Upper lobe of left lung (tissue), 6 donors: ENCODE measurements at regions not wholly inside any gene's neighbourhood (a gene's known extent, or its start where the extent isn't known, plus 50 kb on each side); places are given as distances from the start of the nearest gene placed in this dataset.

Experiments used
- ATAC-seq, 2 donors: fragments of 200-7000 bp; cut with Tn5 transposase; one replicate each; pipeline ENCODE4 v1.9.1; 2022; ENCODE audit warnings: mild to moderate bottlenecking in 2 of 2, moderate library complexity in 2 of 2; ENCODE audit not compliant: low FRiP score in 2 of 2
- DNase-seq, 2 donors: peaks; one replicate each; pipeline ENCODE4 v3.0.0-alpha.2; 2019 to 2020
- H3K27ac ChIP-seq, 4 donors: fragments of 200-600 bp; sonication (generic); one replicate each; pipeline ENCODE4 v1.5.1; 2016 to 2019
- H3K27me3 ChIP-seq, 4 donors: fragments of 200-600 bp; sonication (generic); one replicate each; pipeline ENCODE4 v1.5.1; 2017 to 2019
- H3K36me3 ChIP-seq, 4 donors: fragments of 200-600 bp; sonication (generic); one replicate each; pipeline ENCODE4 v1.5.1; 2016 to 2019
- H3K4me1 ChIP-seq, 4 donors: fragments of 200-600 bp; sonication (generic); one replicate each; pipeline ENCODE4 v1.5.1; 2018 to 2019
- H3K4me3 ChIP-seq, 4 donors: fragments of 200-600 bp; sonication (generic); one replicate each; pipeline ENCODE4 v1.5.1; 2017 to 2019; ENCODE audit warnings: mild to moderate bottlenecking in 2 of 4, moderate library complexity in 1 of 4
- H3K9me3 ChIP-seq, 4 donors: fragments of 200-600 bp; sonication (generic); one replicate each; pipeline ENCODE4 v1.5.1; 2018 to 2019
- EP300 ChIP-seq, 4 donors: sonication (generic); formaldehyde crosslinking; IDR thresholded peaks; one replicate each; pipeline ENCODE4 v1.5.1; 2017; ENCODE audit warnings: antibody characterized with exemption in 4 of 4, control low read depth in 2 of 4
- POLR2A ChIP-seq, 4 donors: fragments of 450-650 bp; IDR thresholded peaks; one replicate each; pipeline ENCODE4 v1.5.1; 2016 to 2017; ENCODE audit warnings: antibody characterized with exemption in 4 of 4, mild to moderate bottlenecking in 2 of 4
- POLR2AphosphoS5 ChIP-seq, 2 donors: sonication (generic); formaldehyde crosslinking; IDR thresholded peaks; one replicate each; pipeline ENCODE4 v1.5.1; 2017; ENCODE audit warnings: antibody characterized with exemption in 2 of 2
- WGBS, 2 donors: methylation state at CpG; one replicate each; pipeline ENCODE4 v1.1.5; 2017 to 2018; 5-methylcytosine and 5-hydroxymethylcytosine counted together
- small RNA-seq, 4 donors: library from RNA; depleted of rRNA; stranded (forward); fragments of <200 nt; gene quantifications; one replicate each; pipeline ENCODE3, GENCODE V24; 2016
- TF ChIP-seq, protein P1 (sequence below), 6 experiments: fragments of 450-650 bp in 4 of 6; fragments of 200-600 bp in 2 of 6; sonication (generic) in 2 of 6; IDR thresholded peaks; one replicate each; pipeline ENCODE4 v1.5.1; 2016 to 2019; ENCODE audit warnings: antibody characterized with exemption in 6 of 6
- donor health status: DM: no; HTN: no; CAD: no; lungs with moderate emphysema.
- donor health status: DM: no; HTN: yes; CAD: no; lungs with severe emphysema.

DNA sequence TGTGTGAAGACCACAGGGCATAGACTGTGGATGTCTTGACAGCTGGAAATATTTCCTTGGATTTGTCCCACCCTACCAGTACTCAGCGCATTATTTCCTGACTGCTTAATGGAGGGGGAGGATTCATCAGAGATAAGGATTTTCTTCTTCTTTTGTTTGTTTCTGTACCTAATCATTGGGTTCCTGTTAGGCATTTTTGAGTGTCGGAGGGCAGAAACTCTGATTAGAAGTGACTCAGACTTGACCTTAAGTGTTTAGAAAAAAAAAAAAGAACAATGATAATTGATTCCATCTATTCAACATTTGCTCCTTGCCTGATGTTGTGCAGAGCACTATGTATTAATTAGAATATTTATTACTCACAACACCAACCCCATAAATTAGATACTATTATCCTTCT, 78.5 kb upstream of the SYNPR start:
- Histone ChIP-seq H3K36me3 (no peaks in the 10 kb centered on the region), H3K27me3 (no peaks in the 10 kb centered on the region), H3K4me3 (no peak overlapping the region), H3K27ac (no peak overlapping the region), H3K9me3 (no peaks in the 10 kb centered on the region), H3K4me1 (no peaks in the 10 kb centered on the region)
- ATAC-seq (no peak), DNase-seq (no peak)
- TF ChIP-seq, protein P1, sequence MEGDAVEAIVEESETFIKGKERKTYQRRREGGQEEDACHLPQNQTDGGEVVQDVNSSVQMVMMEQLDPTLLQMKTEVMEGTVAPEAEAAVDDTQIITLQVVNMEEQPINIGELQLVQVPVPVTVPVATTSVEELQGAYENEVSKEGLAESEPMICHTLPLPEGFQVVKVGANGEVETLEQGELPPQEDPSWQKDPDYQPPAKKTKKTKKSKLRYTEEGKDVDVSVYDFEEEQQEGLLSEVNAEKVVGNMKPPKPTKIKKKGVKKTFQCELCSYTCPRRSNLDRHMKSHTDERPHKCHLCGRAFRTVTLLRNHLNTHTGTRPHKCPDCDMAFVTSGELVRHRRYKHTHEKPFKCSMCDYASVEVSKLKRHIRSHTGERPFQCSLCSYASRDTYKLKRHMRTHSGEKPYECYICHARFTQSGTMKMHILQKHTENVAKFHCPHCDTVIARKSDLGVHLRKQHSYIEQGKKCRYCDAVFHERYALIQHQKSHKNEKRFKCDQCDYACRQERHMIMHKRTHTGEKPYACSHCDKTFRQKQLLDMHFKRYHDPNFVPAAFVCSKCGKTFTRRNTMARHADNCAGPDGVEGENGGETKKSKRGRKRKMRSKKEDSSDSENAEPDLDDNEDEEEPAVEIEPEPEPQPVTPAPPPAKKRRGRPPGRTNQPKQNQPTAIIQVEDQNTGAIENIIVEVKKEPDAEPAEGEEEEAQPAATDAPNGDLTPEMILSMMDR (IDR thresholded peaks at IDR 0.05) = no peak
- no peak for TF ChIP-seq POLR2A (IDR thresholded peaks at IDR 0.05)
- TF ChIP-seq POLR2AphosphoS5 (IDR thresholded peaks at IDR 0.05) = no peak
- TF ChIP-seq EP300 (IDR thresholded peaks at IDR 0.05) = no peak
- 61 to 62% methylated on average over 2 of the region's 2 CpGs for WGBS, 2 donors

DNA sequence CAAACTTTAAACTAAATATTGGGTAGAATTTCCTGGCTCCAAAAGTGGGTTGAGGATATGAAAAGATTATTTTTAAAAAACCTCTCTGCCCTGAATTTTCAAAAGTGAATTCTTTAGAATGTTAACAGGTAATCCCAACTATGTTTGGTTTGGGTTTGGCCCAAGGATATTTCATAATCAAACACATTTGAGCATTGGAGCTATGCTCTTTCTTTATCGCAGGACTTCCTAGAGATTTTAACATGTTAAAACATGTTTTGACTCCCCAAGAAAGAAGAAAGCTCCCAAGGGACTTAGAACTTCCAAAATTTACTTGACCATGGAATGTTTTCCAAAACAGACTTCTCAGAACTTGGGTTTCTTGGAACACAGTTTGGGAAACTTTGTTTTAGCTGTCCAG, 75.6 kb upstream of the SYNPR start:
- no peaks in the 10 kb centered on the region for H3K27me3 ChIP-seq
- no peaks in the 10 kb centered on the region for H3K9me3 ChIP-seq
- DNase-seq (no peak), ATAC-seq (no peak)
- TF ChIP-seq, protein P1 (IDR thresholded peaks at IDR 0.05) = no peak
- TF ChIP-seq EP300 (IDR thresholded peaks at IDR 0.05) = no peak
- no peak for TF ChIP-seq POLR2A (IDR thresholded peaks at IDR 0.05)
- no peak for TF ChIP-seq POLR2AphosphoS5 (IDR thresholded peaks at IDR 0.05)
- H3K27ac ChIP-seq = no peak overlapping the region
- WGBS, 2 donors = 52 to 76% methylated on average over 1 of the region's 1 CpG
- no peak overlapping the region for H3K4me3 ChIP-seq
- H3K4me1 ChIP-seq = no peaks in the 10 kb centered on the region
- H3K36me3 ChIP-seq = no peaks in the 10 kb centered on the region

DNA sequence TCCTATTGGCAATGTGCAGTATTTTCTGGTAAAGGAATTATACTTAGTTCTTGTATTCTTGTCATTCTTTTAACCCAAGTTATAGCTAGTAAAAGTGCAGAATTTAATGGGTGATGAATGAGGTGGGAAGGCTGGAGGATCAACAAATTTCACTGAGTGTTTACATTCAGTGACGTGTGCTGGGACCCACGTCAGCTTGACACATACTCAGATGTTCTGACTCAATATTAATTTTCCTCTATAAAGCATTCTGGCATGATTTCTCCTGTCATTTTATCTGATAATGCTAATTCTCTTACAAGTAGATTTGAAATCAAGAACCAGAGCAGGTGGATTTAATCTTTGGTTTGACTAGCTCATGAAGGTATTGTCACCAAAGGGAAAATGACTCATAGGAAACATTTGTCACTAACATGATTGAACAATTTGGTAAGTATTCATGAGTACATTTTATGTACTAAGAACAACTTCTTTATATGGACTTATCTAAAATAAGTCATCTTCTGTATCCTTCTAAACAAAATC, 71.0 kb upstream of the SYNPR start:
- H3K4me1 ChIP-seq = no peaks in the 10 kb centered on the region
- TF ChIP-seq, protein P1 (IDR thresholded peaks at IDR 0.05) = no peak
- no peak for TF ChIP-seq POLR2A (IDR thresholded peaks at IDR 0.05)
- no peak for TF ChIP-seq POLR2AphosphoS5 (IDR thresholded peaks at IDR 0.05)
- ATAC-seq (no peak), DNase-seq (no peak)
- H3K27me3 ChIP-seq = no peaks in the 10 kb centered on the region
- no peak overlapping the region for H3K4me3 ChIP-seq
- no peaks in the 10 kb centered on the region for H3K36me3 ChIP-seq
- WGBS, 2 donors = 39 to 41% methylated on average over 2 of the region's 2 CpGs
- no peaks in the 10 kb centered on the region for H3K9me3 ChIP-seq
- H3K27ac ChIP-seq = no peak overlapping the region

- Histone ChIP-seq H3K4me3 (no peak overlapping the region), H3K4me1 (no peaks in the 10 kb centered on the region), H3K27me3 (no peaks in the 10 kb centered on the region), H3K36me3 (no peaks in the 10 kb centered on the region), H3K9me3 (no peaks in the 10 kb centered on the region), H3K27ac (no peak overlapping the region)
- TF ChIP-seq POLR2A (IDR thresholded peaks at IDR 0.05) = no peak
- TF ChIP-seq, protein P1 (IDR thresholded peaks at IDR 0.05) = no peak
- no peak for TF ChIP-seq EP300 (IDR thresholded peaks at IDR 0.05)
- no peak for TF ChIP-seq POLR2AphosphoS5 (IDR thresholded peaks at IDR 0.05)
- DNase-seq (no peak), ATAC-seq (no peak)
- whole genome bisulfite sequencing, 2 donors = 55 to 56% methylated on average over 1 of the region's 1 CpG
These were observed 50.0 kb upstream of the SYNPR start for GRCh38 chr3:63228087-63228486.

Small RNA genes in the stretch of these regions (small RNA-seq; reads per million reads assigned to genes)
- 0 reads per million in 4 donors for gene UBL5P3
